Activated CD4-positive, alpha-beta T cell treated with anti-CD3 and anti-CD28 coated beads for 36 hours (primary cell): ENCODE measurements at regions not wholly inside any gene's neighbourhood (a gene's known extent, or its start where the extent isn't known, plus 50 kb on each side); places are given as distances from the start of the nearest gene placed in this dataset.

Experiments
- ATAC-seq: fragments of 200-7000 bp; cut with Tn5 transposase; one replicate; pipeline ENCODE4 v1.10.0; 2021; ENCODE audit warnings: mild to moderate bottlenecking, moderate library complexity
- CTCF ChIA-PET: fragments of 350-600 bp; sonication (Branson Sonifier 250); formaldehyde crosslinking; loops from one replicate; lab custom pipeline; 2021; ENCODE audit warnings: antibody characterized with exemption; lab: Charles Lee
- POLR2A ChIA-PET: fragments of 350-600 bp; sonication (Branson Sonifier 250); formaldehyde crosslinking; loops from one replicate; lab custom pipeline; 2021; ENCODE audit warnings: antibody characterized with exemption, inconsistent platforms; lab: Charles Lee
- DNase-seq: peaks from one replicate; pipeline ENCODE4 v3.0.0-alpha.2; 2020
- H3K27ac Mint-ChIP-seq: one replicate; pipeline ENCODE4 v1.8.0; 2021; ENCODE audit warnings: mixed read lengths
- H3K27me3 Mint-ChIP-seq: one replicate; pipeline ENCODE4 v1.8.0; 2021; ENCODE audit warnings: mixed read lengths
- H3K36me3 Mint-ChIP-seq: one replicate; pipeline ENCODE4 v1.8.0; 2021; ENCODE audit warnings: low read depth, mixed read lengths
- H3K4me1 Mint-ChIP-seq: one replicate; pipeline ENCODE4 v1.8.0; 2021; ENCODE audit warnings: mixed read lengths
- H3K4me3 Mint-ChIP-seq: one replicate; pipeline ENCODE4 v1.8.0; 2021; ENCODE audit warnings: mild to moderate bottlenecking, moderate library complexity, mixed read lengths
- H3K9me3 Mint-ChIP-seq: one replicate; pipeline ENCODE4 v1.8.0; 2021; ENCODE audit warnings: low read depth, mixed read lengths
- intact Hi-C, 2 experiments: fragments of 100-400 bp; cut with DNase I in 1 of 2; cut with micrococcal nuclease in 1 of 2; formaldehyde crosslinking; loops; one replicate each; pipeline versions ENCODE4 v1.14.2 to v1.15.1; 2022 to 2024; cut with DNase I, micrococcal nuclease

- DNase-seq (no peak), ATAC-seq (no peak)
- intact Hi-C loops: no loop called here
- Mint-ChIP-seq H3K36me3 (no peaks in the 10 kb centered on the region), H3K4me1 (no peaks in the 10 kb centered on the region), H3K9me3 (no peaks in the 10 kb centered on the region), H3K27me3 (no peaks in the 10 kb centered on the region), H3K4me3 (no peak overlapping the region), H3K27ac (no peak overlapping the region)
- ChIA-PET CTCF (no interaction called here), POLR2A (no interaction called here)
Measured at GRCh38 chr4:180169394-180169793, 2073.8 kb upstream of the TENM3 start.

- H3K36me3 Mint-ChIP-seq: no peaks in the 10 kb centered on the region
- no peaks in the 10 kb centered on the region for H3K4me1 Mint-ChIP-seq
- ChIA-PET POLR2A (no interaction called here), CTCF (no interaction called here)
- no peak overlapping the region for H3K4me3 Mint-ChIP-seq
- no peak overlapping the region for H3K27ac Mint-ChIP-seq
- intact Hi-C loops: no loop called here
- DNase-seq: no peak
- H3K9me3 Mint-ChIP-seq: no peaks in the 10 kb centered on the region
- H3K27me3 Mint-ChIP-seq: no peaks in the 10 kb centered on the region
- ATAC-seq: no peak
Measured at GRCh38 chr4:180169966-180170365, 2073.2 kb upstream of the TENM3 start.

- Mint-ChIP-seq H3K36me3 (no peaks in the 10 kb centered on the region), H3K4me3 (no peak overlapping the region), H3K27me3 (no peaks in the 10 kb centered on the region), H3K4me1 (no peaks in the 10 kb centered on the region), H3K27ac (no peak overlapping the region), H3K9me3 (peaks cover 2% of the 10 kb centered on the region)
- intact Hi-C loops: no loop called here
- ChIA-PET CTCF (no interaction called here), POLR2A (no interaction called here)
- DNase-seq (no peak), ATAC-seq (no peak)
Measured at GRCh38 chr4:180179146-180179545, 2064.1 kb upstream of the TENM3 start.

GRCh38 chr4:180189666-180190065 lies 2053.5 kb upstream of the TENM3 start:
- intact Hi-C loops: loop anchor here in 1 of 2 experiments (10.0 kb wide), 1 partner anchor 1885 kb away; no protein-coding TSS in a partner anchor
- Mint-ChIP-seq H3K27ac (no peak overlapping the region), H3K27me3 (no peaks in the 10 kb centered on the region), H3K9me3 (peaks cover 1% of the 10 kb centered on the region), H3K36me3 (no peaks in the 10 kb centered on the region), H3K4me3 (no peak overlapping the region), H3K4me1 (no peaks in the 10 kb centered on the region)
- DNase-seq (no peak), ATAC-seq (no peak)
- ChIA-PET CTCF (no interaction called here), POLR2A (no interaction called here)

- Mint-ChIP-seq H3K4me3 (no peak overlapping the region), H3K27ac (no peak overlapping the region), H3K36me3 (no peaks in the 10 kb centered on the region), H3K4me1 (no peaks in the 10 kb centered on the region), H3K9me3 (peaks cover 1% of the 10 kb centered on the region), H3K27me3 (no peaks in the 10 kb centered on the region)
- ATAC-seq: no peak
- no peak for DNase-seq
- POLR2A ChIA-PET: no interaction called here
- intact Hi-C loops: loop anchor here in 1 of 2 experiments (10.0 kb wide), 1 partner anchor 1886 kb away; no protein-coding TSS in a partner anchor
- CTCF ChIA-PET: no interaction called here
Measured at GRCh38 chr4:180190382-180190781, 2052.8 kb upstream of the TENM3 start.

- no peak overlapping the region for H3K27ac Mint-ChIP-seq
- ChIA-PET POLR2A (no interaction called here), CTCF (no interaction called here)
- H3K36me3 Mint-ChIP-seq: no peaks in the 10 kb centered on the region
- no peaks in the 10 kb centered on the region for H3K27me3 Mint-ChIP-seq
- no peaks in the 10 kb centered on the region for H3K4me1 Mint-ChIP-seq
- intact Hi-C loops: loop anchor here in 1 of 2 experiments (10.0 kb wide), 1 partner anchor 1893 kb away; no protein-coding TSS in a partner anchor
- DNase-seq: no peak
- no peaks in the 10 kb centered on the region for H3K9me3 Mint-ChIP-seq
- ATAC-seq: no peak
- H3K4me3 Mint-ChIP-seq: no peak overlapping the region
Measured at GRCh38 chr4:180197471-180197870, 2045.7 kb upstream of the TENM3 start.

GRCh38 chr4:180203349-180203748 lies 2039.9 kb upstream of the TENM3 start:
- intact Hi-C loops: no loop called here
- POLR2A ChIA-PET: no interaction called here
- H3K36me3 Mint-ChIP-seq: no peaks in the 10 kb centered on the region
- DNase-seq: no peak
- H3K4me3 Mint-ChIP-seq: no peak overlapping the region
- H3K4me1 Mint-ChIP-seq: no peaks in the 10 kb centered on the region
- no peaks in the 10 kb centered on the region for H3K9me3 Mint-ChIP-seq
- H3K27ac Mint-ChIP-seq: no peak overlapping the region
- CTCF ChIA-PET: no interaction called here
- ATAC-seq: no peak
- H3K27me3 Mint-ChIP-seq: no peaks in the 10 kb centered on the region

GRCh38 chr4:180205276-180205675 lies 2037.9 kb upstream of the TENM3 start:
- ChIA-PET CTCF (no interaction called here), POLR2A (no interaction called here)
- ATAC-seq (no peak), DNase-seq (no peak)
- Mint-ChIP-seq H3K27ac (no peak overlapping the region), H3K4me3 (no peak overlapping the region), H3K27me3 (no peaks in the 10 kb centered on the region), H3K36me3 (no peaks in the 10 kb centered on the region), H3K9me3 (no peaks in the 10 kb centered on the region), H3K4me1 (no peaks in the 10 kb centered on the region)
- intact Hi-C loops: no loop called here

- Mint-ChIP-seq H3K4me3 (no peak overlapping the region), H3K9me3 (no peaks in the 10 kb centered on the region), H3K4me1 (no peaks in the 10 kb centered on the region), H3K27me3 (no peaks in the 10 kb centered on the region), H3K36me3 (no peaks in the 10 kb centered on the region), H3K27ac (no peak overlapping the region)
- CTCF ChIA-PET: no interaction called here
- POLR2A ChIA-PET: no interaction called here
- DNase-seq (no peak), ATAC-seq (no peak)
- intact Hi-C loops: no loop called here
Measured at GRCh38 chr4:180207921-180208320, 2035.3 kb upstream of the TENM3 start.

- no peaks in the 10 kb centered on the region for H3K36me3 Mint-ChIP-seq
- peaks cover 8% of the 10 kb centered on the region for H3K9me3 Mint-ChIP-seq
- H3K27me3 Mint-ChIP-seq: no peaks in the 10 kb centered on the region
- ChIA-PET CTCF (no interaction called here), POLR2A (no interaction called here)
- intact Hi-C loops: no loop called here
- no peak for ATAC-seq
- no peak for DNase-seq
- no peaks in the 10 kb centered on the region for H3K4me1 Mint-ChIP-seq
- H3K27ac Mint-ChIP-seq: no peak overlapping the region
- H3K4me3 Mint-ChIP-seq: no peak overlapping the region
Measured at GRCh38 chr4:180217070-180217469, 2026.1 kb upstream of the TENM3 start.

- ChIA-PET POLR2A (no interaction called here), CTCF (no interaction called here)
- Mint-ChIP-seq H3K4me1 (no peaks in the 10 kb centered on the region), H3K27ac (no peak overlapping the region), H3K9me3 (peaks cover 16% of the 10 kb centered on the region), H3K36me3 (no peaks in the 10 kb centered on the region), H3K4me3 (no peak overlapping the region), H3K27me3 (no peaks in the 10 kb centered on the region)
- ATAC-seq: no peak
- DNase-seq: no peak
- intact Hi-C loops: no loop called here
Measured at GRCh38 chr4:180219080-180219479, 2024.1 kb upstream of the TENM3 start.

- H3K4me1 Mint-ChIP-seq: no peaks in the 10 kb centered on the region
- CTCF ChIA-PET: no interaction called here
- H3K27me3 Mint-ChIP-seq: no peaks in the 10 kb centered on the region
- H3K36me3 Mint-ChIP-seq: no peaks in the 10 kb centered on the region
- ATAC-seq: no peak
- POLR2A ChIA-PET: no interaction called here
- DNase-seq: no peak
- H3K27ac Mint-ChIP-seq: no peak overlapping the region
- no peak overlapping the region for H3K4me3 Mint-ChIP-seq
- intact Hi-C loops: no loop called here
- peaks cover 13% of the 10 kb centered on the region for H3K9me3 Mint-ChIP-seq
Measured at GRCh38 chr4:180225977-180226376, 2017.2 kb upstream of the TENM3 start.

- H3K4me1 Mint-ChIP-seq: no peaks in the 10 kb centered on the region
- ATAC-seq (no peak), DNase-seq (no peak)
- H3K27ac Mint-ChIP-seq: no peak overlapping the region
- no peak overlapping the region for H3K4me3 Mint-ChIP-seq
- CTCF ChIA-PET: no interaction called here
- H3K9me3 Mint-ChIP-seq: peaks cover 6% of the 10 kb centered on the region
- H3K36me3 Mint-ChIP-seq: no peaks in the 10 kb centered on the region
- intact Hi-C loops: no loop called here
- POLR2A ChIA-PET: no interaction called here
- no peaks in the 10 kb centered on the region for H3K27me3 Mint-ChIP-seq
Measured at GRCh38 chr4:180234730-180235129, 2008.5 kb upstream of the TENM3 start.
